ENCODE measurements at regions not wholly inside any gene's neighbourhood (a gene's known extent, or its start where the extent isn't known, plus 50 kb on each side); places are given as distances from the start of the nearest gene placed in this dataset.

- no peak for DNase-seq
These were observed 343.6 kb upstream of the NXPH2 start for GRCh38 chr2:139123795-139124194.

- DNase-seq, result no peak
These were observed 342.5 kb upstream of the NXPH2 start for GRCh38 chr2:139122711-139123158.

- no peak for DNase-seq
These were observed 319.5 kb upstream of the NXPH2 start for GRCh38 chr2:139099721-139100120.

GRCh38 chr2:139098961-139099360 lies 318.8 kb upstream of the NXPH2 start:
- no peak for DNase-seq

GRCh38 chr2:139083121-139083520 lies 302.9 kb upstream of the NXPH2 start:
- no peak for DNase-seq

GRCh38 chr2:139080244-139080643 lies 300.1 kb upstream of the NXPH2 start:
- DNase-seq, result no peak

GRCh38 chr2:139079311-139079710 lies 299.1 kb upstream of the NXPH2 start:
- no peak for DNase-seq

GRCh38 chr2:139078376-139078775 lies 298.2 kb upstream of the NXPH2 start:
- DNase-seq, result no peak

GRCh38 chr2:139077099-139077737 lies 297.0 kb upstream of the NXPH2 start:
- no peak for DNase-seq

GRCh38 chr2:139067874-139068273 lies 287.7 kb upstream of the NXPH2 start:
- no peak for DNase-seq

GRCh38 chr2:139067072-139067471 lies 286.9 kb upstream of the NXPH2 start:
- DNase-seq, result no peak

- DNase-seq, result no peak
These were observed 284.0 kb upstream of the NXPH2 start for GRCh38 chr2:139064159-139064558.

- no peak for DNase-seq
These were observed 279.4 kb upstream of the NXPH2 start for GRCh38 chr2:139059617-139060016.

GRCh38 chr2:139055202-139055601 lies 275.0 kb upstream of the NXPH2 start:
- no peak for DNase-seq

- DNase-seq, result no peak
These were observed 267.8 kb upstream of the NXPH2 start for GRCh38 chr2:139048017-139048416.

GRCh38 chr2:139045524-139045923 lies 265.3 kb upstream of the NXPH2 start:
- DNase-seq, result no peak

GRCh38 chr2:139034064-139034463 lies 253.9 kb upstream of the NXPH2 start:
- no peak for DNase-seq

GRCh38 chr2:139033300-139033699 lies 253.1 kb upstream of the NXPH2 start:
- no peak for DNase-seq

- no peak for DNase-seq
These were observed 251.5 kb upstream of the NXPH2 start for GRCh38 chr2:139031722-139032121.

- no peak for DNase-seq
These were observed 240.1 kb upstream of the NXPH2 start for GRCh38 chr2:139020287-139020686.

GRCh38 chr2:139018252-139018651 lies 238.1 kb upstream of the NXPH2 start:
- no peak for DNase-seq

- no peak for DNase-seq
These were observed 226.9 kb upstream of the NXPH2 start for GRCh38 chr2:139007130-139007529.

- DNase-seq, result no peak
These were observed 220.1 kb upstream of the NXPH2 start for GRCh38 chr2:139000131-139000785.

- no peak for DNase-seq
These were observed 217.8 kb upstream of the NXPH2 start for GRCh38 chr2:138997856-138998517.
